Stimulated activated effector memory CD8-positive, alpha-beta T cell treated with anti-CD3 and anti-CD28 coated beads, Interleukin-12 subunit alpha, Interleukin-12 subunit beta, amount 100 ng/mL, for 72 hours (primary cell): ENCODE measurements at regions not wholly inside any gene's neighbourhood (a gene's known extent, or its start where the extent isn't known, plus 50 kb on each side); places are given as distances from the start of the nearest gene placed in this dataset.
"Not testable (repeated sequence)": the region's sequence is repeated elsewhere in the genome, so short reads cannot be mapped to it uniquely, and the experiment has no call there.

Source experiments
- ATAC-seq: fragments of 150-1000 bp; cut with Tn5 transposase; 2 replicates; pipeline ENCODE4 v1.10.0; 2021
- DNase-seq, 2 donors: peaks; one replicate each; pipeline ENCODE4 v3.0.0; 2021 to 2022; ENCODE audit warnings: low spot score in 2 of 2
- H3K27ac Mint-ChIP-seq: one replicate; pipeline ENCODE4 v1.8.0; 2022; ENCODE audit warnings: mild to moderate bottlenecking, mixed read lengths
- H3K36me3 Mint-ChIP-seq: one replicate; pipeline ENCODE4 v1.8.0; 2022; ENCODE audit warnings: mild to moderate bottlenecking, mixed read lengths
- H3K4me1 Mint-ChIP-seq: one replicate; pipeline ENCODE4 v1.8.0; 2022; ENCODE audit warnings: mixed read lengths
- H3K4me3 Mint-ChIP-seq: one replicate; pipeline ENCODE4 v1.8.0; 2022; ENCODE audit warnings: mild to moderate bottlenecking, mixed read lengths
- H3K9me3 Mint-ChIP-seq: one replicate; pipeline ENCODE4 v1.8.0; 2022; ENCODE audit warnings: mixed read lengths

GRCh38 chrX:65903750-65904149 lies 136.1 kb downstream of the VSIG4 start:
- ATAC-seq, result no peak
- DNase-seq, result no peak
- Mint-ChIP-seq H3K9me3 (no peaks in the 10 kb centered on the region), H3K36me3 (no peaks in the 10 kb centered on the region), H3K27ac (no peak overlapping the region), H3K4me3 (no peak overlapping the region), H3K4me1 (peaks cover 28% of the 10 kb centered on the region)

DNA sequence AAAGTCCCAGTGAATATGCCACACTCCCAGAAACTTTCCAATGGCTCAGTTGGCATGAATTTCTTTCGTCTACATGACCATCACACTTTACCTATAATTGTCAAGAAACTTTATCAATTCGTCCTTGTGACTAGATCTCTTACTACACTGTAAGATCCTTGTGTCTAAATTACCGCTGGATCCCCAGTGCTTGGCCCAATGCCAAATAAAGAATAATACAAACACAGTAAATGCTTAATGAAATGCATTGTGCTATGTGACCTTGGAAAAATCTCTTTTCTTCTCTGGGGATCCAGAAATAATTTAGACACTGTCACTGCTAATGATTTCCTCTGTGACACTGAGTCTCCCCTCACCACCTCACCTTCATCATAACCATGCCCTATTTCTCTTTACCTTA lies 137.9 kb downstream of the VSIG4 start:
- Mint-ChIP-seq H3K36me3 (no peaks in the 10 kb centered on the region), H3K4me3 (no peak overlapping the region), H3K27ac (no peak overlapping the region), H3K4me1 (peaks cover 28% of the 10 kb centered on the region), H3K9me3 (no peaks in the 10 kb centered on the region)
- ATAC-seq (no peak), DNase-seq (no peak)

DNA sequence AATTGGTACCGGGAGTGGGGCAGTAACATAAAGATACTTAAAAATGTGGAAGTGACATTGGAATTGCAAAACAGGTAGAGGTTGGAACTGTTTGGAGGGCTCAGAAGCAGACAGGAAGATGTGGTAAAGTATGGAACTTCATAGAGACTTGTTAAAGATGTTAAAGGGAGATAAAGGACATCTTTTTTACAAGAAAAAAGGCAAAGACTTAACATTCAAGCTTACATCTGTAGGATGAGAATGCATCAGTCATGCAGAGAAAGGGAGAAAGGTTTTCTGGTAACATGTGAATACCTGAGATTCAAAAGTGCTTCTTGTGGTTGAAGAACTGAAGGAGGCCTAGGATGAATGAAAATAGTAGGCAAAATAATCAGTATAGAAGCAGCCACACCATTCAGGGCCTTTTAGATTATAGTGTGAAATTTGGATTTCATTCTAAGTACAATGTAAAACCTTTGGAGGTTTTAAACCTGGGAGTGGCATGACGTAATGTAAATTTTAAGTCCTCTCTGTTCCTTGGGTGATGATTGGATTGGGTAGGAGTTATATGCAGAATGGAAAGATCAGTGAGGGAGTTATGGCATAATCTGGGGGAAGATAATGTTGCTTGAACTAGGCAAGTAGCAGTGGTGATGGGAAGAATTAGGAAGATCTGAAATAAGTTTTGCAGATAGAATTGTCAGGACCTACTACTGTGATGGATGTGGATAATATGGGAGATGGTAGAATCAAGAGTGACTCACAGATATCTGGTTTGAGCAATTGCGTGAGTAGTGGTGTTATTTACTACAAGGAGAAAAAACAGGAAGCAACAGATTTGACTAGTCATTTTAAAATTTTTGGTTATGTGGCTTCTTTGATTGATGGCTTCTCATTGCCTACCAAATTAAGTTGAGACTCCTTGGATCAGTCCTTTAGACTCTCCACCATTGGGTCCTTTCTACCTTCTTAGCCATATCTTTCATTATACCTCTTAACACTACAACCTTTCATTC lies 138.7 kb downstream of the VSIG4 start:
- DNase-seq, result no peak
- no peak overlapping the region for H3K4me3 Mint-ChIP-seq
- H3K9me3 Mint-ChIP-seq, result no peaks in the 10 kb centered on the region
- ATAC-seq, result peak; percentile 49
- peaks cover 28% of the 10 kb centered on the region for H3K4me1 Mint-ChIP-seq
- no peaks in the 10 kb centered on the region for H3K36me3 Mint-ChIP-seq
- H3K27ac Mint-ChIP-seq, result peak overlapping the region; percentile 48

- no peaks in the 10 kb centered on the region for H3K36me3 Mint-ChIP-seq
- H3K9me3 Mint-ChIP-seq, result no peaks in the 10 kb centered on the region
- H3K4me1 Mint-ChIP-seq, result peaks cover 32% of the 10 kb centered on the region
- peak in 1 of 2 donors; percentile 4 for DNase-seq
- no peak overlapping the region for H3K4me3 Mint-ChIP-seq
- ATAC-seq, result peak; percentile 90
- H3K27ac Mint-ChIP-seq, result no peak overlapping the region
Measured at GRCh38 chrX:65894133-65894532, 145.7 kb downstream of the VSIG4 start.

GRCh38 chrX:65891817-65892216 lies 148.1 kb downstream of the VSIG4 start:
- H3K36me3 Mint-ChIP-seq, H3K9me3 Mint-ChIP-seq, ATAC-seq, DNase-seq, H3K4me3 Mint-ChIP-seq: not testable (repeated sequence)
- Mint-ChIP-seq H3K4me1 (peaks cover 32% of the 10 kb centered on the region), H3K27ac (peak overlapping the region; percentile 74)

- H3K4me3 Mint-ChIP-seq, H3K9me3 Mint-ChIP-seq, H3K27ac Mint-ChIP-seq, H3K36me3 Mint-ChIP-seq, ATAC-seq, DNase-seq: not testable (repeated sequence)
- H3K4me1 Mint-ChIP-seq, result peaks cover 26% of the 10 kb centered on the region
Measured at GRCh38 chrX:65888150-65888549, 151.7 kb downstream of the VSIG4 start.

DNA sequence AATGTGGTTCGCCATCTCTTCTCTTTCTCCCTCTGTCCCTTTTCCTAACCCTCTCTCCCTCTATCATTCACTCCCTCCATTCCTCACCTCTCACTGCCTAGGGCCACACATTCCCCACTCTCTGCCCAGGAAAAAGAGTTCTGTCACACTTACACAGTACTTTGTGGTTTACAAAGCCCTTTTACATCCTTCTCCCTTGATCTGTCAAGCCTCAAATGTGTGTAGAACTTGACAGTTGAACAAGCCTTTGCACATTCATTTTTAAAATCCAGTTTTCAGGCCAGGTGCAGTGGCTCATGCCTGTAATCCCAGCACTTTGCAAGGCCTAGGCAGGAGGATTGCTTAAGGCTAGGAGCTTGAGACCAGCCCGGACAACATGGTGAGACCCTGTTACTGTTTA lies 156.3 kb downstream of the VSIG4 start:
- DNase-seq (no peak), ATAC-seq (no peak)
- H3K4me3 Mint-ChIP-seq, result no peak overlapping the region
- H3K36me3 Mint-ChIP-seq, result no peaks in the 10 kb centered on the region
- peaks cover 13% of the 10 kb centered on the region for H3K4me1 Mint-ChIP-seq
- no peaks in the 10 kb centered on the region for H3K9me3 Mint-ChIP-seq
- no peak overlapping the region for H3K27ac Mint-ChIP-seq

DNA sequence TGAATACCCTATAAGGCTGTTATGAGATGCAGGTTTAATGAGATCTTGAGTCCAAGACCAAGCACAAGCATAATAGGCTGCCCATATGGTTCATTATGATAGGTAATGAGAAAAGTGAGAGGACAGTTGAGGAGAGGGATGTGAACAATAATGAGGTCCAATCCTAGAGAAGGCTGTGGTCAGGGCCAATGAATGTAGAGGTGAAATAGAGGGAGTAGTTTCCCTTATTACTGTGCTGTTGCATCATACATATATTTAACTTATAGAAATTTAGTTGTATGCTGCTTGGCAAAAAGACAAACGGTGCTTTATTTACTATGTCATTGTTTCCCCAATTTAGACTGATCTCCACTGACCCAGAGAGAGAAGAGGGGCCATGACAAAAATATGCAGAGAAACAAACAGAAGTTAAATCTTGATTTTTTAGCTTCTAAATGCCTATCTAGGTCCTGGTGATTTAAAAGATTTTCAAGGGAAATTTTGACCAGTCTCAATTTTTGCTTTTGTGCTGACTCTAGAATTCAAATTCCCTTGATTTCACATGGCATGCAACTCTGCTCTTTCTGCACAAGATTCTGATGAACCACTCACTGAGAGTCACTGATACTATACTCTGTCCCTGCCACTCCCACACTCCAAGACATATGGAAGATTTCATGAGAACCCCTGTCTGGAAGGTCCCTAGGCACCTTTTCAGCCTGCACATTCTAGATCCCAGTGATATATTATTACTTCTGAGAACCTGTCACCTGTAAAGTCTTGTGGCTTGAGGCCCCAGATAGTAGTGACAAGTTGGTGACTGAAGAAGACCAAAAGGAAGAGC lies 159.7 kb downstream of the VSIG4 start:
- Mint-ChIP-seq H3K36me3 (no peaks in the 10 kb centered on the region), H3K27ac (peak overlapping the region; percentile 45), H3K4me1 (peaks cover 17% of the 10 kb centered on the region), H3K9me3 (no peaks in the 10 kb centered on the region), H3K4me3 (no peak overlapping the region)
- DNase-seq (no peak), ATAC-seq (no peak)

DNA sequence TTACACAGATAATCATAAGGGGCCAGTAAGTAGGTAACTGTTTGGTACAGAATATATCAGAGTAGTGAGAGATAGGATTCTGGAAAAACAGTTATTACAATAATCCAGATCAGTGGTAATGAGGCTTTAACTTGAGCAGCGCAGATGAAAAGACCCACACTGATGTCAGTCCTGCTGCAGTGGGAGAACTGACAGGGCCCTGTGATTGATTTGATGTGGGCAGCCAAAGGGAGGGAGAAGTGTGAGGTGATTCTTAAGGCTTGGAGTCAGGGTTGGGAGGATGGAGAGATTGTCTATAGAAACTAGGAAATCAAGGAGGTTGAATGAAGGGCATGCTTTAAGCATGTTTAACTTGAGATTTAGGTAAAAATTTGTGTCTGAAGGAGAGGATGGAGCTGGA lies 161.4 kb downstream of the VSIG4 start:
- Mint-ChIP-seq H3K4me3 (no peak overlapping the region), H3K36me3 (no peaks in the 10 kb centered on the region), H3K4me1 (peaks cover 29% of the 10 kb centered on the region), H3K9me3 (no peaks in the 10 kb centered on the region), H3K27ac (no peak overlapping the region)
- ATAC-seq, result no peak
- no peak for DNase-seq

DNA sequence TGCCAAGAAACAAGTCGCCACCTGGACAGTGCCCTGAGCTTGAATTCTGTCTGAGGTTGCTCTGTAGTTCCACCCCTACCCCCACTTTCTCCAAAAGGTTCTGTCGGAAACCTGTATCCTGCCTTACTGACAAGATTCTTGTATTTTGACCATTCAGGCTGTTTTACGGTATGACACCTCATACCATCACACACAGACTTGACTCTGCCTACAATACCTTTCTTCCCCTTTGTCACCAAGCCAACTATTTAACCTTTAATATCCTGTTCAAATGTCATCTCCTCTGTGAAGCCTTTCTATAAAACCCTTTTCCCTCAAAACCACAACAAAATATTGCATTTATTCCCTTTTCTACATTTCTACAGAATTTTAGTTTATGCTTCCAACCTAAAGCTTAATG lies 161.9 kb downstream of the VSIG4 start:
- Mint-ChIP-seq H3K27ac (no peak overlapping the region), H3K4me3 (no peak overlapping the region), H3K4me1 (peaks cover 31% of the 10 kb centered on the region), H3K9me3 (no peaks in the 10 kb centered on the region), H3K36me3 (no peaks in the 10 kb centered on the region)
- DNase-seq (no peak), ATAC-seq (no peak)

DNA sequence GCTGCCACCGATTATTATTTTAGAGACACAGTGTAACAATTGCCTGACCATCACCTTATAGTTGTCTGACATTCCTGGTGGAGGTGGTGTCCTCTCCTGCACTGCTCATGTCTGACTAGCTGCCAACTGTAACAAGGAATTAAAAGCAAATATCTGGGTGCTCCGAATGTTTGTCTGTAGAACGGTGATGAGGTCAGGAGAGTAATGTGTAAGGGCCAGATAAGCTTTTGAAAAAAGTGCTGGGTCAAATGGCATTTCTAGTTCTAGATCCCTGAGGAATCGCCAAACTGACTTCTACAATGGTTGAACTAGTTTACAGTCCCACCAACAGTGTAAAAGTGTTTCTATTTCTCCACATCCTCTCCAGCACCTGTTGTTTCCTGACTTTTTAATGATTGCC lies 164.3 kb downstream of the VSIG4 start:
- H3K4me1 Mint-ChIP-seq, result peaks cover 39% of the 10 kb centered on the region
- not testable (repeated sequence) for ATAC-seq, H3K9me3 Mint-ChIP-seq, H3K4me3 Mint-ChIP-seq, H3K36me3 Mint-ChIP-seq, H3K27ac Mint-ChIP-seq, DNase-seq

- H3K9me3 Mint-ChIP-seq, result no peaks in the 10 kb centered on the region
Measured at GRCh38 chrX:65874765-65875164, 165.1 kb downstream of the VSIG4 start.

GRCh38 chrX:65874110-65874509 lies 165.8 kb downstream of the VSIG4 start:
- ATAC-seq, result no peak
- Mint-ChIP-seq H3K27ac (peak overlapping the region; percentile 50), H3K9me3 (no peaks in the 10 kb centered on the region), H3K36me3 (no peaks in the 10 kb centered on the region), H3K4me1 (peaks cover 38% of the 10 kb centered on the region), H3K4me3 (no peak overlapping the region)
- no peak for DNase-seq

More at GRCh38 chrX:65874765-65875164, 165.1 kb downstream of the VSIG4 start:
- H3K4me3 Mint-ChIP-seq, result no peak overlapping the region
- no peak for ATAC-seq
- no peaks in the 10 kb centered on the region for H3K36me3 Mint-ChIP-seq
- no peak for DNase-seq
- peaks cover 38% of the 10 kb centered on the region for H3K4me1 Mint-ChIP-seq
- H3K27ac Mint-ChIP-seq, result no peak overlapping the region

- H3K4me1 Mint-ChIP-seq, result peaks cover 36% of the 10 kb centered on the region
- no peak overlapping the region for H3K4me3 Mint-ChIP-seq
- H3K27ac Mint-ChIP-seq, result peak overlapping the region; percentile 50
- no peaks in the 10 kb centered on the region for H3K36me3 Mint-ChIP-seq
- DNase-seq (no peak), ATAC-seq (no peak)
- H3K9me3 Mint-ChIP-seq, result no peaks in the 10 kb centered on the region
Measured at GRCh38 chrX:65873385-65873784, 166.5 kb downstream of the VSIG4 start.

- no peaks in the 10 kb centered on the region for H3K9me3 Mint-ChIP-seq
- DNase-seq, result no peak
- no peak overlapping the region for H3K4me3 Mint-ChIP-seq
- peaks cover 34% of the 10 kb centered on the region for H3K4me1 Mint-ChIP-seq
- no peaks in the 10 kb centered on the region for H3K36me3 Mint-ChIP-seq
- no peak for ATAC-seq
- H3K27ac Mint-ChIP-seq, result no peak overlapping the region
Measured at GRCh38 chrX:65871671-65872311, 168.1 kb downstream of the VSIG4 start.
